Rectal smooth muscle tissue (tissue), 1 donor: ENCODE measurements at regions not wholly inside any gene's neighbourhood (a gene's known extent, or its start where the extent isn't known, plus 50 kb on each side); places are given as distances from the start of the nearest gene placed in this dataset.

Source experiments
- H3K27ac ChIP-seq: one replicate; pipeline ENCODE4 v1.7.0; 2013; ENCODE audit warnings: low read depth, low read length, inconsistent platforms
- H3K27me3 ChIP-seq: one replicate; pipeline ENCODE4 v1.7.0; 2013; ENCODE audit warnings: low read length; ENCODE audit not compliant: control insufficient read depth, insufficient read depth
- H3K36me3 ChIP-seq: one replicate; pipeline ENCODE4 v1.7.0; 2013; ENCODE audit warnings: low read length; ENCODE audit not compliant: control insufficient read depth, insufficient read depth
- H3K4me1 ChIP-seq: one replicate; pipeline ENCODE4 v1.7.0; 2013; ENCODE audit warnings: low read length; ENCODE audit not compliant: control insufficient read depth, insufficient read depth
- H3K4me3 ChIP-seq: one replicate; pipeline ENCODE4 v1.7.0; 2013; ENCODE audit warnings: low read length
- H3K9ac ChIP-seq: one replicate; pipeline ENCODE4 v1.7.0; 2013; ENCODE audit warnings: low read length

DNA sequence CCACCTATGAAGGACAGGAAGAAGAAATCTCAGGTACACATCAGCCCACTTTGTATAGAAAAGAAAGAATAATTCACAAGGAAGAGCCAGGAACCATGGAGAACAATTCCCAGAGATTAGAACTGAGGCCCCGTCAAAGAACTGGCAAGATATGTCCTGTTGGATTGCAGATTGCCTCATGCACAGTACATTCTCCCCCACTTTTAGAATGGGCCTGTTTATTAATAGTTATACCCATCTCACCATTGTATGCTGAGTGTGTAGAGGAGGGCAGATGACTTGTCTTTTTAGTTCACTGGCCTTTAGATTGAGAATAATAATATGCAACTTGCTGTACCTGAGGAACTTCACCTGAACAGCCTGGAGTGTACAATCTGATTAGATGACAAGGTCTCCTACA lies 315.6 kb upstream of the HAND2 start:
- Histone ChIP-seq H3K4me1 (no peaks in the 10 kb centered on the region), H3K9ac (no peak overlapping the region), H3K4me3 (no peak overlapping the region), H3K27me3 (no peaks in the 10 kb centered on the region), H3K27ac (no peak overlapping the region), H3K36me3 (no peaks in the 10 kb centered on the region)

GRCh38 chr4:173839865-173840264 lies 309.8 kb upstream of the HAND2 start:
- no peaks in the 10 kb centered on the region for H3K27me3 ChIP-seq
- no peak overlapping the region for H3K4me3 ChIP-seq
- H3K9ac ChIP-seq = no peak overlapping the region
- H3K4me1 ChIP-seq = no peaks in the 10 kb centered on the region
- H3K36me3 ChIP-seq = no peaks in the 10 kb centered on the region
- no peak overlapping the region for H3K27ac ChIP-seq

DNA sequence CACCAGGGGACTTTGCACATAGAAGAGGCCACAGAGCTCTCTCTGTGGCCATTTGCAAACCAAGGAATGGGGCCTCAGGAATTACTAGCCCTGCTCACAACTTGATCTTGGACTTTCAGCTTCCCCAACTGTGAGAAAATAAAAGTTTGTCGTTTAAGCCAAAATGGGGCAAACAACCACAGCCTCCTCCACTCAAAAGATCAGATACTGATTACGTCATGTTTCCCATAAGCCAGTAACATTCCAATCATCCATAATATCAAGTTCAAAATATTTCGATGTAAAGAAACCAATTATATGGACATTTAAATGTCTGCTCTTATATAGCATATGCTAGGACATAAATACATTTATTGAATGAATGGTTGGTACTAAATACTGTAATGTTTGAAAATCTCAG lies 307.5 kb upstream of the HAND2 start:
- Histone ChIP-seq H3K9ac (no peak overlapping the region), H3K36me3 (no peaks in the 10 kb centered on the region), H3K4me1 (no peaks in the 10 kb centered on the region), H3K4me3 (no peak overlapping the region), H3K27ac (no peak overlapping the region), H3K27me3 (no peaks in the 10 kb centered on the region)

DNA sequence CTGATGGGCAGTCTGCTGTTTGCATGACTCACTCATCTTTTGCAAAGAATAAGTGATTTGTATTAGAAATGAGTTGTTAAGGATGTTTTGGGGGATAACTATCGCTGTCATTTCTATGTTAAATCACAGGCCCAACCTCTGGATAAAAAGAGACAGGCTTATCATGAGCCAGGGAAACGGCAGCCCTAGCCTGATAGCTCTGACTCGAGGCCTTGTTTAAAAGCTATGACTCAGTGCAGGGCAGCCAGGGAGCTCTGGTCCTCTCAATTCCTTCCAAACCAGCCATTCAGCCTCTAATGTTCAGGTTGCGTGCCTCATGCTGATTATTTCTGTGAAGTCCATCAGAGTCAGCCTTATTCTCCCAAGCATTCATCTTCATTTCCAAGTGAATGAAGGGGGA lies 305.9 kb upstream of the HAND2 start:
- Histone ChIP-seq H3K27ac (no peak overlapping the region), H3K4me3 (no peak overlapping the region), H3K4me1 (no peaks in the 10 kb centered on the region), H3K27me3 (no peaks in the 10 kb centered on the region), H3K9ac (no peak overlapping the region), H3K36me3 (no peaks in the 10 kb centered on the region)

DNA sequence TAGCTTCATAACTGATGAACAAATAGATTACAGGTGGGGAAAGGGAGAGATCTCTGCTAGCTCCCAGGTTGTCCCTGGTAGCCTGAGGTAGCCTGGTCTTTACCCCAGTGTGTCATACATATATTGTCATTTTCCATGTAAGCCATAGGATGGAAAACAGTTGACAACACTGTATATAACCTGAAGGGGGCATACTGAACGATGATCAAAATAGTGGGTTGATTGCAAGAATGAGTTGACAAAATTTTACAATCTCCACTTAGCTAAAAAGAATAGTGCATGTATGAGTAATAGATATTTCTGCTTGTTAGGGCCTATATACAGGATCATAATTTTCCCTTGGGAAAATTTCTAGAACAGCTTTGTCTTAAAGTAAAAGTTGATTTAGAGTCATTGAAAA lies 304.1 kb upstream of the HAND2 start:
- H3K4me3 ChIP-seq = no peak overlapping the region
- H3K4me1 ChIP-seq = no peaks in the 10 kb centered on the region
- no peak overlapping the region for H3K9ac ChIP-seq
- H3K27me3 ChIP-seq = no peaks in the 10 kb centered on the region
- H3K36me3 ChIP-seq = no peaks in the 10 kb centered on the region
- H3K27ac ChIP-seq = no peak overlapping the region

DNA sequence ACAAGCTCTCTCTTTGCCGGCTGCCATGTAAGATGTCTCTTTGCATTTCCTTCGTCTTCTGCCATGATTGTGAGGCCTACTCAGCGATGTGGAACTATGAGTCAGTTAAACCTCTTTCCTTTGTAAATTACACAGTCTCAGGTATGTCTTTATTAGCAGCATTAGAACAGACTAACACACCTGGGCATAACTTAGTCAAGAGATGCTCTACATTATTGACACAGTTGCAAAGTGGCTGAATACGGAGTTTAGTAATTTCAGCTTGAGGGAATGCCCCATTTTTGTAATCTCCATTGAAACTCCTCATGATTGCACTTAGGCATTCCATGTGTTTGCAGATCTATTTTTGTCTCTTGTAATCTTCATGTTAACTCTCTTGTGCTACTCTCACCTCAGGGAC lies 299.5 kb upstream of the HAND2 start:
- Histone ChIP-seq H3K36me3 (no peaks in the 10 kb centered on the region), H3K27ac (no peak overlapping the region), H3K4me3 (no peak overlapping the region), H3K9ac (no peak overlapping the region), H3K27me3 (no peaks in the 10 kb centered on the region), H3K4me1 (no peaks in the 10 kb centered on the region)

DNA sequence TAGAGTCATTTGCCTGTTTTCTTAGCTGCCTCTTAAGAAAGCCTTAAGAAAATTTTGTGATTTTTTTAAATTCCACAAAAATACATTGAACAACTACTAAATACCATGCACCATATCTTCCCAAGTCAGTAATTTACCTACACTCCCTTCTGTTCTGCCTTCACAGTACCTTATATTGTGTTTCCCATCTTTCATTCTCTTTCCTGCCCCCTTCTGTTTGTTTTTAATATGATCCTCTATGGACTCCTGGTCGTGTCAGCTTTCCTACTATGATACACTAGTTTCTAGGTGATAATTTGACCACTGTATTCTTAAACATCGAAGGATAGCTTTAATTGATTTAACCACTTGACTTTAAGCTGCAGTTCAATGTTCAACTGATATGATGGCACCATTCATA lies 297.7 kb upstream of the HAND2 start:
- no peak overlapping the region for H3K9ac ChIP-seq
- no peak overlapping the region for H3K4me3 ChIP-seq
- no peak overlapping the region for H3K27ac ChIP-seq
- H3K4me1 ChIP-seq = no peaks in the 10 kb centered on the region
- H3K27me3 ChIP-seq = no peaks in the 10 kb centered on the region
- H3K36me3 ChIP-seq = no peaks in the 10 kb centered on the region

DNA sequence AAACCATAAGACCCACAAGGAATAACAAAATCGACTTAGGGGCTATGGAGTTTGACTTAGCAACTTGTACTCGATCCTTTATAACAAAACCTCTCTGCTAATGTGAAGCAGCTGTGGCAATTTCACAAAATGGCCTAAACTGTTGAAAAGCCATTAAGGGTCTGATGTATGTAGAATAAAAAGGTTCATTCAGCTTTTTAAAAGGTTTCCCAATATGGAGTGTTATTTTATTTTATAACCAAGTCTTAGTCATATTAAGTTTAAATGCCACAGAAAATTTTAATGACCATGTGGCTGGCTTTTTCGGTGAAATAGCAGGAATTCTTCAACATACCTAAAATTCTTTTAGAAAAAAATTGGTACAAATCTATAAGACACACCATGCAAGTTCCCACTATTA lies 291.8 kb upstream of the HAND2 start:
- no peak overlapping the region for H3K9ac ChIP-seq
- no peaks in the 10 kb centered on the region for H3K4me1 ChIP-seq
- no peaks in the 10 kb centered on the region for H3K36me3 ChIP-seq
- H3K27me3 ChIP-seq = no peaks in the 10 kb centered on the region
- H3K4me3 ChIP-seq = no peak overlapping the region
- no peak overlapping the region for H3K27ac ChIP-seq

DNA sequence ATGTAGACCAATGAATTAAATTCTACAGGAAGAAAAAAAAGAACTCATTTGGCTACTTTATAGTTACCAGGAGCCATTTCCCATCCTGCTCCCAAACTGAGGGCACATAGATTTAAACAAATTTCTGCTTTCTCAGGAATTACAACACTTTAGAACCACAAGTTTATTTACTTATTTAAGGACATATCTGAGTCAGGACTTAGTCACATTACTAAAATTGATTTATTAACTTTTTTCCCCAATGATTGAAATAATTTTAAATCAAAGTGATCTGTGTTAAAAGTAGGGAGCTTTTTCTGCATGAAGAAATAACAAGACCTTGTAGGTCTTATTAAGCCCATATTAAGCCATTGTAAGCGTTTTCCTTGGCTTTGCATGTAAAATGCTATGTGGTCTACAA lies 291.0 kb upstream of the HAND2 start:
- no peak overlapping the region for H3K9ac ChIP-seq
- H3K36me3 ChIP-seq = no peaks in the 10 kb centered on the region
- no peak overlapping the region for H3K4me3 ChIP-seq
- no peak overlapping the region for H3K27ac ChIP-seq
- no peaks in the 10 kb centered on the region for H3K27me3 ChIP-seq
- no peaks in the 10 kb centered on the region for H3K4me1 ChIP-seq

GRCh38 chr4:173807347-173807746 lies 277.3 kb upstream of the HAND2 start:
- no peak overlapping the region for H3K9ac ChIP-seq
- H3K27ac ChIP-seq = peak overlapping the region; percentile 7
- no peaks in the 10 kb centered on the region for H3K27me3 ChIP-seq
- H3K4me1 ChIP-seq = peaks cover 7% of the 10 kb centered on the region
- H3K4me3 ChIP-seq = no peak overlapping the region
- no peaks in the 10 kb centered on the region for H3K36me3 ChIP-seq

GRCh38 chr4:173805884-173806283 lies 275.9 kb upstream of the HAND2 start:
- Histone ChIP-seq H3K4me1 (peaks cover 13% of the 10 kb centered on the region), H3K27me3 (no peaks in the 10 kb centered on the region), H3K9ac (no peak overlapping the region), H3K4me3 (no peak overlapping the region), H3K36me3 (no peaks in the 10 kb centered on the region), H3K27ac (no peak overlapping the region)

DNA sequence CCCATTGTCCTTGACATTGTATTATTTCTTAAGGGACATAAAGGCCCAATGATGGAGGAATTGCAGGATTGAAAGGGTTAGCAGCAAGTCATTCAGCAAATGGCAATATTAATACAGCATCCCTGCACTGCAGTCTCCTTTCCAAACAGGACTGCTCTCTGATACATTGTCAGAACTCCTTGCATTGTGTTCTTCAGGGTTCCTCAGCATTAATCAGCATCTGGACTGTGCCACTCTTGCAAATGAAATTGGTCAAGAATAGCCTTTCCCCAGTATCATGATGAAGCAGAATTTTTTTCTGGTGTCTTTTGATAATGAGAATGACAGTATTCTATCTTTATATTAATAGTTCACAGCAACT lies 272.6 kb upstream of the HAND2 start:
- H3K9ac ChIP-seq = no peak overlapping the region
- H3K27ac ChIP-seq = peak overlapping the region; percentile 61
- H3K4me1 ChIP-seq = peaks cover 13% of the 10 kb centered on the region
- H3K27me3 ChIP-seq = no peaks in the 10 kb centered on the region
- no peak overlapping the region for H3K4me3 ChIP-seq
- H3K36me3 ChIP-seq = no peaks in the 10 kb centered on the region

GRCh38 chr4:173801876-173802661 lies 272.0 kb upstream of the HAND2 start:
- Histone ChIP-seq H3K27me3 (no peaks in the 10 kb centered on the region), H3K36me3 (no peaks in the 10 kb centered on the region), H3K27ac (peak overlapping the region; percentile 61), H3K9ac (no peak overlapping the region), H3K4me3 (no peak overlapping the region), H3K4me1 (peaks cover 13% of the 10 kb centered on the region)
